Nephron progenitor cell (in vitro differentiated cells): ENCODE measurements at regions not wholly inside any gene's neighbourhood (a gene's known extent, or its start where the extent isn't known, plus 50 kb on each side); places are given as distances from the start of the nearest gene placed in this dataset.

Experiments
- DNase-seq: peaks from one replicate; pipeline ENCODE4 v3.0.0; 2021
- H3K27ac Mint-ChIP-seq: 2 replicates; pipeline ENCODE4 v1.8.0; 2021; ENCODE audit warnings: mild to moderate bottlenecking, moderate library complexity, mixed read lengths
- H3K27me3 Mint-ChIP-seq: 2 replicates; pipeline ENCODE4 v1.8.0; 2021; ENCODE audit warnings: mild to moderate bottlenecking, low read depth, mixed read lengths; ENCODE audit not compliant: poor library complexity
- H3K36me3 Mint-ChIP-seq: 2 replicates; pipeline ENCODE4 v1.8.0; 2021; ENCODE audit warnings: low read depth, mixed read lengths
- H3K4me1 Mint-ChIP-seq: 2 replicates; pipeline ENCODE4 v1.8.0; 2021; ENCODE audit warnings: mixed read lengths
- H3K4me3 Mint-ChIP-seq: 2 replicates; pipeline ENCODE4 v1.8.0; 2021; ENCODE audit warnings: mild to moderate bottlenecking, moderate library complexity, mixed read lengths
- H3K9me3 Mint-ChIP-seq: 2 replicates; pipeline ENCODE4 v1.8.0; 2021; ENCODE audit warnings: mild to moderate bottlenecking, moderate library complexity, mixed read lengths
- TF ChIP-seq, protein P1 (sequence below): fragments of 200-600 bp; sonication (generic); IDR thresholded peaks from 2 replicates; pipeline ENCODE4 v1.5.0; 2021; ENCODE audit warnings: antibody characterized with exemption

DNA sequence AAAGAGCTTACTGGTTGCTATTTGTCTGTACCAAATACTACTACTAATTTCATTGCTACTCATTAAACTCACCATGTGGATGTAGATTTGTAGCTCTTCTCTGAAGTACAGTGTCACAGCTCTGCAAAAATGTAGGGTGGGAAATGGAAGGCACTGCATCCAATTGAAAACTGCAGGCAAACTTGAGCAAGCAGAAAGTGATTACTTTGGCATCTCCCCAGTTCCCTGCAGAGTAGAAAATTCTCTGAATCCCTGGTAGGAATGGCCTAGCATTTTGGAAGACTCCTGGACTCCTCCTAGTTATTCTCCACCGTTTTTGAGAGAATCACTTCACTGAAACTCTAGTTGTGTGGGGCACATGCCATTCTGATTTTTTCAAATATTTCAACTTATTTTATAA lies 239.1 kb downstream of the DIO2 start:
- Mint-ChIP-seq H3K9me3 (no peaks in the 10 kb centered on the region), H3K4me1 (no peaks in the 10 kb centered on the region), H3K27ac (no peak overlapping the region), H3K4me3 (no peak overlapping the region), H3K36me3 (no peaks in the 10 kb centered on the region), H3K27me3 (no peaks in the 10 kb centered on the region)
- DNase-seq, result no peak
- TF ChIP-seq, protein P1, sequence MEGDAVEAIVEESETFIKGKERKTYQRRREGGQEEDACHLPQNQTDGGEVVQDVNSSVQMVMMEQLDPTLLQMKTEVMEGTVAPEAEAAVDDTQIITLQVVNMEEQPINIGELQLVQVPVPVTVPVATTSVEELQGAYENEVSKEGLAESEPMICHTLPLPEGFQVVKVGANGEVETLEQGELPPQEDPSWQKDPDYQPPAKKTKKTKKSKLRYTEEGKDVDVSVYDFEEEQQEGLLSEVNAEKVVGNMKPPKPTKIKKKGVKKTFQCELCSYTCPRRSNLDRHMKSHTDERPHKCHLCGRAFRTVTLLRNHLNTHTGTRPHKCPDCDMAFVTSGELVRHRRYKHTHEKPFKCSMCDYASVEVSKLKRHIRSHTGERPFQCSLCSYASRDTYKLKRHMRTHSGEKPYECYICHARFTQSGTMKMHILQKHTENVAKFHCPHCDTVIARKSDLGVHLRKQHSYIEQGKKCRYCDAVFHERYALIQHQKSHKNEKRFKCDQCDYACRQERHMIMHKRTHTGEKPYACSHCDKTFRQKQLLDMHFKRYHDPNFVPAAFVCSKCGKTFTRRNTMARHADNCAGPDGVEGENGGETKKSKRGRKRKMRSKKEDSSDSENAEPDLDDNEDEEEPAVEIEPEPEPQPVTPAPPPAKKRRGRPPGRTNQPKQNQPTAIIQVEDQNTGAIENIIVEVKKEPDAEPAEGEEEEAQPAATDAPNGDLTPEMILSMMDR, result no peak

DNA sequence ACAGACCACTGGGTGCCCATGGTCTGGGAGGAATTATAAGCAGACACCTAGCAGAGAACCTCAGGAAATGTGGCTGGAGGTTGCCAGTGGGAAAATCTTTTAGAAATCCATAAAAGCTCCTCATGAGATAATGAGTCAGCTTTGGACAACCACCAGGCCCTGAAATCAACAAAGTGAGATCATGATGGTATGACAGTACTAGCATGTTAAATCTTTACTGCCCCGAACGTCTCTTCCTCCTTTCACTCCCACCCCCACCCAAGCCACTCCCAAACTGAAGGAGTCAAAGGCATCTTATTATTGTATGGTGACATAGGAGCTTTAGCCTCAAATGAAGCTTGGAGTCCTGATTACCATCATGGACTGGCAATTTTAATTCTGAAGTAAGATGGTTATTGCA lies 240.0 kb downstream of the DIO2 start:
- no peaks in the 10 kb centered on the region for H3K9me3 Mint-ChIP-seq
- TF ChIP-seq, protein P1, result no peak
- H3K4me3 Mint-ChIP-seq, result no peak overlapping the region
- no peaks in the 10 kb centered on the region for H3K27me3 Mint-ChIP-seq
- no peaks in the 10 kb centered on the region for H3K36me3 Mint-ChIP-seq
- H3K4me1 Mint-ChIP-seq, result no peaks in the 10 kb centered on the region
- H3K27ac Mint-ChIP-seq, result no peak overlapping the region
- no peak for DNase-seq

DNA sequence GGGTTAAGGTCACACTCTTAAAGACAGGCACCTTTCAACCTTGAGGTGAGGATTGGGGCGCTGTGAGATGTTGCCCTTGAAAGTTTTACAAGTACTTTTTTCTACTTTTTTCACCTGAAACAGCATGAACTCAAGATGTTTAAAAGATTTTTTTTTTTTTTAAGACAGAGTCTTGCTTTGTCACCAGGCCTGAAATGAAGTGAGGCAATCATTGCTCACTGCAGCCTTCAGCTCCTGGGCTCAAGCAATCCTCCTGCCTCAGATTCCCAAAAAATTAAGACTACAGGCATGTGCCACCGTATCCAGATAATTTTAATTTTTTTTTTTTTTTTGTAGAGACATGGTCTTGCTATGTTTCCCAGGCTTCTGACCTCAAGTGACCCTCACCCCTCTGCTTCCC lies 243.9 kb downstream of the DIO2 start:
- Mint-ChIP-seq H3K4me1 (no peaks in the 10 kb centered on the region), H3K9me3 (no peaks in the 10 kb centered on the region), H3K27ac (no peak overlapping the region), H3K27me3 (no peaks in the 10 kb centered on the region), H3K4me3 (no peak overlapping the region), H3K36me3 (no peaks in the 10 kb centered on the region)
- no peak for DNase-seq
- TF ChIP-seq, protein P1, result no peak

DNA sequence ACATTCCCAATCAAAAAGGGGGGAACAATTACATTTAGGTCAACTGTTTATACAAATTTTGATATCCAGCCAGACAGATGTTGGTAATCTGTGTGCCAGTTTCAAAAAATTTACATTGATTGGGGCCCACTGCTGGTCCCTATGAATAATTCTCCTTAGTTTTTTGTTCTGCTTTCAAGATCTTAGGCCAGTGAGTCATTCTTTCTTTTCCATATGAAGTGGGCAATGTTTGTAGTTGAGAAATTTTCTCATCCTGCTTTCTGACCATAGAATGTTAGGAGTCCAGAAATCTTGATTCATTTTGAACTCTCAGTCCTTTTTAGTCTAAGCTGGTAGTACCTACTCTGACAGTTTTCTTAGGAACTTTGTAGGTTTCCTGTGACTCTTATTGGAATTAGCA lies 244.3 kb downstream of the DIO2 start:
- DNase-seq, result no peak
- H3K27me3 Mint-ChIP-seq, result no peaks in the 10 kb centered on the region
- no peak overlapping the region for H3K27ac Mint-ChIP-seq
- TF ChIP-seq, protein P1, result no peak
- H3K9me3 Mint-ChIP-seq, result no peaks in the 10 kb centered on the region
- no peaks in the 10 kb centered on the region for H3K36me3 Mint-ChIP-seq
- no peaks in the 10 kb centered on the region for H3K4me1 Mint-ChIP-seq
- no peak overlapping the region for H3K4me3 Mint-ChIP-seq

DNA sequence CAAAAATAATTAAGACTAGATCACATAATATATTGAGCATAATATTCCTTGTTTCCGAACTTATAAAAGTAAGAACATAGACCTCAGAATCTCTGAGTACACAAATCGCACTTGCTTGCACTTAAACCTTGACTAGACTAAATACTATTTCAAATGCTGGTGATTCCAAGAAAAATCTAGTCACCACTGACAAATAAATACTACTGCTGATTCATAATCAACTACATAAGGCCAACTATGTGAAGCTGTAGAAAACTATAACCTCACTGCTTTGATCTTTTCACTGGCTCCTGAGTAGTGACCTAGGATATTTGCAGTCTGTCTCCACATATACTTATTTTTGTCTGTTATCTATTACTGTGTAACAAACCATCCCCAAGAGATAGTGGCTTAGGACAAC lies 245.4 kb downstream of the DIO2 start:
- Mint-ChIP-seq H3K36me3 (no peaks in the 10 kb centered on the region), H3K27me3 (no peaks in the 10 kb centered on the region), H3K4me1 (no peaks in the 10 kb centered on the region), H3K4me3 (no peak overlapping the region), H3K27ac (no peak overlapping the region), H3K9me3 (no peaks in the 10 kb centered on the region)
- TF ChIP-seq, protein P1, result no peak
- no peak for DNase-seq

DNA sequence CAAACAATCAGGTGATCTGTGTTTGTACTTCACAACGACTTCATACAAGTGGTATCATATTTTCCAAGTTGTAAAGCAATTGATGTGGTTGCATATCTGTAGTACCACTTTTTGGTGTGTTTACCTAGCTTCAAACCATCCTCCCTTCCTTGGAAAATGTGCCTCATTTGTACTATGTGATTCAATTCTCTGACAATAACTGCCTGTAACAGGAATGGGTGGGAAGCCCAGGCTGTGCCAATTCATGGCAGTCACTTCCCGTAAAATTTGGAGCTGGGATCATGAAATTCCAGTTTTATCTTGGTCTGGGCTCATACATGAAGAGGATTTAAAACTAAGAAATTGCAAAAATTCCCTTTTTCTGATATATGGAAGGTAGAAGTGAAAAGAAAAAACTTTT lies 250.1 kb downstream of the DIO2 start:
- peaks cover 8% of the 10 kb centered on the region for H3K36me3 Mint-ChIP-seq
- no peak for DNase-seq
- no peak overlapping the region for H3K4me3 Mint-ChIP-seq
- H3K27ac Mint-ChIP-seq, result no peak overlapping the region
- H3K27me3 Mint-ChIP-seq, result no peaks in the 10 kb centered on the region
- H3K4me1 Mint-ChIP-seq, result no peaks in the 10 kb centered on the region
- H3K9me3 Mint-ChIP-seq, result peaks cover 27% of the 10 kb centered on the region
- TF ChIP-seq, protein P1, result no peak
